Activated gamma-delta T cell treated with Interleukin-2 at 50 U/mL for 16 hours (primary cell): ENCODE measurements at regions not wholly inside any gene's neighbourhood (a gene's known extent, or its start where the extent isn't known, plus 50 kb on each side); places are given as distances from the start of the nearest gene placed in this dataset.
"Not testable (repeated sequence)": the region's sequence is repeated elsewhere in the genome, so short reads cannot be mapped to it uniquely, and the experiment has no call there.

Experiments
- DNase-seq: peaks from one replicate; pipeline ENCODE4 v3.0.0-alpha.2; 2020

- no peak for DNase-seq
Measured at GRCh38 chr21:28696844-28697410, 295.8 kb downstream of the LTN1 start.

- DNase-seq, result no peak
Measured at GRCh38 chr21:28693476-28693875, 299.2 kb downstream of the LTN1 start.

- no peak for DNase-seq
Measured at GRCh38 chr21:28690196-28690595, 302.5 kb downstream of the LTN1 start.

GRCh38 chr21:28688381-28688780 lies 304.3 kb downstream of the LTN1 start:
- DNase-seq, result no peak

- no peak for DNase-seq
Measured at GRCh38 chr21:28687586-28687985, 305.1 kb downstream of the LTN1 start.

GRCh38 chr21:28683982-28684752 lies 308.5 kb downstream of the LTN1 start:
- DNase-seq, result no peak

- DNase-seq, result not testable (repeated sequence)
Measured at GRCh38 chr21:28682884-28683283, 309.8 kb downstream of the LTN1 start.

GRCh38 chr21:28677096-28677495 lies 315.6 kb downstream of the LTN1 start:
- DNase-seq, result not testable (repeated sequence)

GRCh38 chr21:28675331-28676041 lies 317.2 kb downstream of the LTN1 start:
- no peak for DNase-seq

GRCh38 chr21:28674763-28675162 lies 317.9 kb downstream of the LTN1 start:
- no peak for DNase-seq

- no peak for DNase-seq
Measured at GRCh38 chr21:28671549-28672195, 321.0 kb downstream of the LTN1 start.

- DNase-seq, result no peak
Measured at GRCh38 chr21:28669971-28670653, 322.6 kb downstream of the LTN1 start.

GRCh38 chr21:28669321-28669720 lies 323.4 kb downstream of the LTN1 start:
- no peak for DNase-seq

- no peak for DNase-seq
Measured at GRCh38 chr21:28663754-28664153, 328.9 kb downstream of the LTN1 start.

GRCh38 chr21:28663111-28663693 lies 329.5 kb downstream of the LTN1 start:
- no peak for DNase-seq

- no peak for DNase-seq
Measured at GRCh38 chr21:28657566-28657965, 335.1 kb downstream of the LTN1 start.

GRCh38 chr21:28655471-28655870 lies 337.2 kb downstream of the LTN1 start:
- DNase-seq, result no peak

GRCh38 chr21:28654406-28654805 lies 338.3 kb downstream of the LTN1 start:
- DNase-seq, result no peak

- DNase-seq, result no peak
Measured at GRCh38 chr21:28644762-28645161, 347.9 kb downstream of the LTN1 start.

GRCh38 chr21:28642891-28643290 lies 349.8 kb downstream of the LTN1 start:
- no peak for DNase-seq

GRCh38 chr21:28641731-28642130 lies 350.9 kb downstream of the LTN1 start:
- no peak for DNase-seq

- DNase-seq, result no peak
Measured at GRCh38 chr21:28640326-28640725, 352.4 kb downstream of the LTN1 start.

- no peak for DNase-seq
Measured at GRCh38 chr21:28639737-28640136, 352.9 kb downstream of the LTN1 start.
